ENCODE measurements at regions not wholly inside any gene's neighbourhood (a gene's known extent, or its start where the extent isn't known, plus 50 kb on each side); places are given as distances from the start of the nearest gene placed in this dataset.

- DNase-seq (ENCODE audit: low read depth), result no peak
- no peak overlapping the region for H3K4me3 ChIP-seq (ENCODE audit: control insufficient read depth, low read depth, low read length)
- no peak for TF ChIP-seq CTCF (IDR thresholded peaks at IDR 0.05; ENCODE audit: control insufficient read depth, insufficient read depth, low read depth, low read length, missing control alignments)
These were observed 191.2 kb upstream of the PREP start for GRCh38 chr6:105593805-105594671.

- no peak for DNase-seq (ENCODE audit: low read depth)
- TF ChIP-seq CTCF (IDR thresholded peaks at IDR 0.05; ENCODE audit: control insufficient read depth, insufficient read depth, low read depth, low read length, missing control alignments), result no peak
These were observed 190.3 kb upstream of the PREP start for GRCh38 chr6:105593056-105593690.

GRCh38 chr6:105592329-105592728 lies 189.4 kb upstream of the PREP start:
- no peak for TF ChIP-seq CTCF (IDR thresholded peaks at IDR 0.05; ENCODE audit: control insufficient read depth, insufficient read depth, low read depth, low read length, missing control alignments)
- H3K4me3 ChIP-seq (ENCODE audit: control insufficient read depth, low read depth, low read length), result no peak overlapping the region
- peak; percentile 90 for DNase-seq (ENCODE audit: low read depth)

More at GRCh38 chr6:105593056-105593690, 190.3 kb upstream of the PREP start:
- no peak overlapping the region for H3K4me3 ChIP-seq (ENCODE audit: control insufficient read depth, low read depth, low read length)

GRCh38 chr6:105591053-105591452 lies 188.2 kb upstream of the PREP start:
- no peak overlapping the region for H3K4me3 ChIP-seq (ENCODE audit: control insufficient read depth, low read depth, low read length)
- DNase-seq (ENCODE audit: low read depth), result no peak
- TF ChIP-seq CTCF (IDR thresholded peaks at IDR 0.05; ENCODE audit: control insufficient read depth, insufficient read depth, low read depth, low read length, missing control alignments), result no peak

GRCh38 chr6:105588123-105588710 lies 185.3 kb upstream of the PREP start:
- DNase-seq (ENCODE audit: low read depth), result no peak
- no peak overlapping the region for H3K4me3 ChIP-seq (ENCODE audit: control insufficient read depth, low read depth, low read length)
- no peak for TF ChIP-seq CTCF (IDR thresholded peaks at IDR 0.05; ENCODE audit: control insufficient read depth, insufficient read depth, low read depth, low read length, missing control alignments)

GRCh38 chr6:105587349-105588122 lies 184.7 kb upstream of the PREP start:
- H3K4me3 ChIP-seq (ENCODE audit: control insufficient read depth, low read depth, low read length), result no peak overlapping the region; the same call in none of the 2 replicates
- DNase-seq (ENCODE audit: low read depth), result peak; percentile 80
- no peak for TF ChIP-seq CTCF (IDR thresholded peaks at IDR 0.05; ENCODE audit: control insufficient read depth, insufficient read depth, low read depth, low read length, missing control alignments)

All from AG09309 (cell line).